ENCODE measurements at regions not wholly inside any gene's neighbourhood (a gene's known extent, or its start where the extent isn't known, plus 50 kb on each side); places are given as distances from the start of the nearest gene placed in this dataset.

DNA sequence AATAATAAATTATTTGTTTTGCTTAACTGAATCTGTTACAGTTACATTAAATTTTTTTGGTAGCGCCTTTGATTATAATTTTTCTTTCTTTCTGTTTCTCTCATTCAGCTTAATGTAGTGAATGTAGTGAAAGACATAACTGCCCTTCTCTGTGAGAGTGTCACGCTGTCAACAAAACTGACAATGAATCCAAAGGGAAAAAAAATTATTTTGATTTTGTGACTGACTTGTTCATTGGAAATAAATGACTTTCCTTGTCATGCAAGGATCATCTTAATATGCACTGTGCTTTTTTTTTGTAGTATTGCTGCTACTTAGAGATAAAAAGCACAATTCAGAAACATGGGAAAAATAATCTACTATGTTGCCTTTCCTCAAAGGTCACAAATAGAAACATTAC is 1196.4 kb downstream of the PCDH17 start:
- no peak overlapping the region for H3K27ac ChIP-seq (ENCODE audit: insufficient read depth, low read depth, low read length, poor library complexity, severe bottlenecking)
- no peak overlapping the region for H3K4me3 ChIP-seq (ENCODE audit: insufficient read depth, low read depth, low read length)
- no peaks in the 10 kb centered on the region for H3K4me1 ChIP-seq (ENCODE audit: control insufficient read depth, insufficient read depth, low read length)
- no peaks in the 10 kb centered on the region for H3K9me3 ChIP-seq (ENCODE audit: control insufficient read depth, low read length)
- H3K27me3 ChIP-seq (ENCODE audit: control insufficient read depth, insufficient read depth, low read length, poor library complexity, severe bottlenecking) = no peaks in the 10 kb centered on the region
- WGBS, 2 experiments = 100% methylated on average over 1 to 2 of the region's 2 CpGs
- no peaks in the 10 kb centered on the region for H3K36me3 ChIP-seq (ENCODE audit: control insufficient read depth, insufficient read depth, low read length)

DNA sequence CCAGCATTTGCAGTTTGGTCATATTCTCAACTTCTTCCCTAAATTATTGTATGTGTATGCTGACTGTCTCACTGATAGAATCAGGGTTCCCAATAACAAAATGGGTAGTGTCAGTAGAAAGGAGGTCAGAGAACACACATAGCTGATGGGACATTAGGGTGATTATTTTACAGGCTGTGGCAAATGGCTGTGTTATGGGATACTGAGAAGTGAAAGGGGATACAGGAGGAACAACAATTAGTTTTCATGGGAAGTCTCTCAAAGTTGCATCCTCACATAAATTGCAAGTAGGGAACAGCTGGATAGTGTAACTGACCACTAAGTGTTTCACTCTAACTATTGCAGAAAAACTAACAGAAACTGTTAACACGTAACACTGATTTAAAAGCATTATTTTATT is 1199.3 kb downstream of the PCDH17 start:
- Histone ChIP-seq H3K27ac (ENCODE audit: insufficient read depth, low read depth, low read length, poor library complexity, severe bottlenecking) (no peak overlapping the region), H3K27me3 (ENCODE audit: control insufficient read depth, insufficient read depth, low read length, poor library complexity, severe bottlenecking) (no peaks in the 10 kb centered on the region), H3K36me3 (ENCODE audit: control insufficient read depth, insufficient read depth, low read length) (no peaks in the 10 kb centered on the region), H3K9me3 (ENCODE audit: control insufficient read depth, low read length) (no peaks in the 10 kb centered on the region), H3K4me3 (ENCODE audit: insufficient read depth, low read depth, low read length) (no peak overlapping the region), H3K4me1 (ENCODE audit: control insufficient read depth, insufficient read depth, low read length) (no peaks in the 10 kb centered on the region)
- WGBS, 2 experiments = 50% methylated on average over 1 of the region's 1 CpG; no CpG with 5 or more reads in 1 of the 2 experiments

DNA sequence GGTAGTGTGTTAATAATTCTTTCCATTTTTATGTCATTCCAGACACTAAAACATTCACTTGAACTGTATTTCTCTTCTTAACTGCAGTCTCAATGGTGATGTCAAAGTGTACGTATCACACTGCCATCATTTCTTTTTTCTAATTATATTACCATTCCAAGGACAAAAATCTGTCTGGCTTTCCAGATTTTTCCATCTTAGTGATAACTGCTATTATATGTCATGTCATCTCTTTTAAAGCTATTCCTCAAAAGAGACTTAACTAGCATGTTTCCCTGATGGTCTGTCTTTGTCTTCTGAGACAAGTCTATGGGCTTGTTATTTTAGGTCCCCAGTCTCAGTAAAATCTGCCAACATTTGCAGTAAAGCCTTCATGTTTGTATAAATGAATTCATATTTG is 1207.1 kb downstream of the PCDH17 start:
- no peak overlapping the region for H3K4me3 ChIP-seq (ENCODE audit: insufficient read depth, low read depth, low read length)
- WGBS, 2 experiments = 95 to 96% methylated on average over 1 of the region's 1 CpG
- H3K27ac ChIP-seq (ENCODE audit: insufficient read depth, low read depth, low read length, poor library complexity, severe bottlenecking) = no peak overlapping the region
- H3K36me3 ChIP-seq (ENCODE audit: control insufficient read depth, insufficient read depth, low read length) = no peaks in the 10 kb centered on the region
- no peaks in the 10 kb centered on the region for H3K27me3 ChIP-seq (ENCODE audit: control insufficient read depth, insufficient read depth, low read length, poor library complexity, severe bottlenecking)
- no peaks in the 10 kb centered on the region for H3K4me1 ChIP-seq (ENCODE audit: control insufficient read depth, insufficient read depth, low read length)
- H3K9me3 ChIP-seq (ENCODE audit: control insufficient read depth, low read length) = no peaks in the 10 kb centered on the region

DNA sequence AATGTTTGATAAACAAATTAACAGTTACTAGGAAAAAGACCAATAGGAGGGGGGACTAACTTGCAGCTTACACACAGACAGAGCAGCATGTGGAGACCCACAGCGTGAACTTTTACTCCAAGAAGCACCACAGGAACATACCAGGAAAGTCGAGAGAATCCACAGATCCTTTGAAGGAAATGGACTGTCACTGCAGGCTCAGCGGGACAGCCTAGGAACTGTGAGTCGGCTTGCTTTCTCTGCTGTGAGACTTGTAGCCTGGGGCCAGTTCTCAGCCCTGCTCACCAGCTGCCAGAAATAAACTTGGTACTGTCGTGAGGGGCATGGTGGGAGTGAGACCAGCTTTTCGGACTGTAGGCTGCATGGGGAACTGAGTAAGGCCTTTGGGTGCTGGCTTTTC is 1211.5 kb downstream of the PCDH17 start:
- Histone ChIP-seq H3K4me3 (ENCODE audit: insufficient read depth, low read depth, low read length) (no peak overlapping the region), H3K27ac (ENCODE audit: insufficient read depth, low read depth, low read length, poor library complexity, severe bottlenecking) (no peak overlapping the region), H3K4me1 (ENCODE audit: control insufficient read depth, insufficient read depth, low read length) (no peaks in the 10 kb centered on the region), H3K27me3 (ENCODE audit: control insufficient read depth, insufficient read depth, low read length, poor library complexity, severe bottlenecking) (no peaks in the 10 kb centered on the region), H3K9me3 (ENCODE audit: control insufficient read depth, low read length) (peaks cover 2% of the 10 kb centered on the region), H3K36me3 (ENCODE audit: control insufficient read depth, insufficient read depth, low read length) (no peaks in the 10 kb centered on the region)
- WGBS, 2 experiments = 82 to 84% methylated on average over 6 of the region's 6 CpGs

DNA sequence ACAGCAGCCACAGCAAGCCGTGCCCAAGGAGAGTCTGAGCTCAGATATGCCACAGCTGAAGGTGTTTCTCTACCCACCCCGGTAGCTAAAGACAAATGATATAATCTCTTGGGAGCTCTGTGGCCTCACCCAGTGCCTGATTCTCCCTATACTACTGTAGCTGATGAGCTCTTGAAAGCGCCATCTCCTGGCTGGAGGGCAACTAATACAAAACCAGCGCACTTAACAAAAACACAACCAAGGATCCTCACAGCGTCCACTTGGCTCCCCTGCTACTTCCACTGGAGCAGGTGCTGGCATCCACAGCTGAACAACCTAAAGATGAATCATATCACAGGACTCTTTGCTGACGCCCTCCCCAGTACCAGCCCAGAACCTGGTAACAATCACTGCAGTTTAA is 1212.0 kb downstream of the PCDH17 start:
- no peak overlapping the region for H3K27ac ChIP-seq (ENCODE audit: insufficient read depth, low read depth, low read length, poor library complexity, severe bottlenecking)
- no peak overlapping the region for H3K4me3 ChIP-seq (ENCODE audit: insufficient read depth, low read depth, low read length)
- H3K9me3 ChIP-seq (ENCODE audit: control insufficient read depth, low read length) = peaks cover 2% of the 10 kb centered on the region
- no peaks in the 10 kb centered on the region for H3K36me3 ChIP-seq (ENCODE audit: control insufficient read depth, insufficient read depth, low read length)
- 89 to 92% methylated on average over 6 of the region's 6 CpGs for WGBS, 2 experiments
- no peaks in the 10 kb centered on the region for H3K27me3 ChIP-seq (ENCODE audit: control insufficient read depth, insufficient read depth, low read length, poor library complexity, severe bottlenecking)
- H3K4me1 ChIP-seq (ENCODE audit: control insufficient read depth, insufficient read depth, low read length) = no peaks in the 10 kb centered on the region

DNA sequence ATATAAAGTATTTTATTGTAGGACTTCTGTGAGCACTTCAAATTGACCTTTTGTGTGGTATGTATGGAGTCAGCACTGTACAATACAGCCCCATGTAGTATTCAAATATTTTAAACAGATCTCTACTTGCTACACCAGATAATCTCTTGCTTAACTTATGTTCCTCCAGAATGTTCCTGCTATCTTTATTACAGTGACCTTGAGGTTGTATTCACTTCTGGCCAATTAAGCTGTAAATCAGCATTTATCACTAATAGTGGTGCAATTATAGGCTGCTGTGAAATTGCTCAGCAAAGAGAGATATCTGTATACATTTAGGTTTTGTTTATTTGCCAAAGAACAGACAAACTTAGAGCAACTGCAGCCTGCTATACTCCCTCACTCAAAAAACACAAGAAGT is 1218.6 kb downstream of the PCDH17 start:
- no peaks in the 10 kb centered on the region for H3K27me3 ChIP-seq (ENCODE audit: control insufficient read depth, insufficient read depth, low read length, poor library complexity, severe bottlenecking)

DNA sequence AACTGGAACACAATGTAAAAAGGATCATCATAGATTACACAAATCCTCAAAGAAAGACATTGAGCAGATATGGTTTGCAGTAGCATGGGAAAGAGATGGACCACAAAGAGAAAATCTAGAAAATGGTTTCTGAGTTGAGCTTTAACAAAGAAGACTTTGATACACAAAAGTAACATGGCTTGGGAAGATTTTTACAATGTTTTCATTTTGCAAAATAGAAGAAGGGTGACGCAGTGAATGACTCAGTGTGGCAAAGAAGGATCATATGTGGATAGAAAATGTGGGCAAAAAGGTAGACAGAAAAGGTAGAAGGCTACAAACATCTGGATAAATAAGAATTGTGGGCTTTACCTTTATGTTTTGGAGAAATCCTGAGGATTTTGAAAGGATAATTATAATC is 1220.5 kb downstream of the PCDH17 start:
- no peaks in the 10 kb centered on the region for H3K9me3 ChIP-seq (ENCODE audit: control insufficient read depth, low read length)
- no peak overlapping the region for H3K4me3 ChIP-seq (ENCODE audit: insufficient read depth, low read depth, low read length)
- no peaks in the 10 kb centered on the region for H3K4me1 ChIP-seq (ENCODE audit: control insufficient read depth, insufficient read depth, low read length)
- 45 to 59% methylated on average over 1 of the region's 1 CpG for WGBS, 2 experiments
- no peaks in the 10 kb centered on the region for H3K36me3 ChIP-seq (ENCODE audit: control insufficient read depth, insufficient read depth, low read length)
- H3K27ac ChIP-seq (ENCODE audit: insufficient read depth, low read depth, low read length, poor library complexity, severe bottlenecking) = no peak overlapping the region
- no peaks in the 10 kb centered on the region for H3K27me3 ChIP-seq (ENCODE audit: control insufficient read depth, insufficient read depth, low read length, poor library complexity, severe bottlenecking)

More for the DNA sequence above, 1218.6 kb downstream of the PCDH17 start:
- Histone ChIP-seq H3K9me3 (ENCODE audit: control insufficient read depth, low read length) (no peaks in the 10 kb centered on the region), H3K27ac (ENCODE audit: insufficient read depth, low read depth, low read length, poor library complexity, severe bottlenecking) (no peak overlapping the region), H3K36me3 (ENCODE audit: control insufficient read depth, insufficient read depth, low read length) (no peaks in the 10 kb centered on the region), H3K4me3 (ENCODE audit: insufficient read depth, low read depth, low read length) (no peak overlapping the region), H3K4me1 (ENCODE audit: control insufficient read depth, insufficient read depth, low read length) (no peaks in the 10 kb centered on the region)

DNA sequence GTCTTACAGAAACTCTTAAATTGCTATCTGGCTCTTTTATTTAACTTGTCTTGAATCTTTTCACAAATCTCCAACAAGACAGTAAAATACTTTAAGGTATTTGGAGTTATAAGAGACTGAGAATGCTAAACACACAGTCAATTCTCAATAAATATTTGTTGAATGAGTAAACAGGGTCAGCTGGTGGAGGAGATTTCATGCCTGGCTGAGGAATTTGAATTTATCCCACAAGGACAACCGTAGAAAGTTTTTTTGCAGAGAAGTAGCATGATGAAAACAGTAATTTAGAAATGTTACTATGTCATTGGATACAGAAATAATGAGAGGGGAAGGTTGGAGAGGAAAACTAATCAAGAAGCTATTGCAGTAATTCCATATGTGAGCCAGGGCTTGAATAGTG is 1223.7 kb downstream of the PCDH17 start:
- no peaks in the 10 kb centered on the region for H3K4me1 ChIP-seq (ENCODE audit: control insufficient read depth, insufficient read depth, low read length)
- H3K36me3 ChIP-seq (ENCODE audit: control insufficient read depth, insufficient read depth, low read length) = no peaks in the 10 kb centered on the region
- H3K27me3 ChIP-seq (ENCODE audit: control insufficient read depth, insufficient read depth, low read length, poor library complexity, severe bottlenecking) = no peaks in the 10 kb centered on the region
- H3K9me3 ChIP-seq (ENCODE audit: control insufficient read depth, low read length) = no peaks in the 10 kb centered on the region
- 94 to 95% methylated on average over 1 of the region's 1 CpG for WGBS, 2 experiments
- H3K4me3 ChIP-seq (ENCODE audit: insufficient read depth, low read depth, low read length) = no peak overlapping the region
- no peak overlapping the region for H3K27ac ChIP-seq (ENCODE audit: insufficient read depth, low read depth, low read length, poor library complexity, severe bottlenecking)

DNA sequence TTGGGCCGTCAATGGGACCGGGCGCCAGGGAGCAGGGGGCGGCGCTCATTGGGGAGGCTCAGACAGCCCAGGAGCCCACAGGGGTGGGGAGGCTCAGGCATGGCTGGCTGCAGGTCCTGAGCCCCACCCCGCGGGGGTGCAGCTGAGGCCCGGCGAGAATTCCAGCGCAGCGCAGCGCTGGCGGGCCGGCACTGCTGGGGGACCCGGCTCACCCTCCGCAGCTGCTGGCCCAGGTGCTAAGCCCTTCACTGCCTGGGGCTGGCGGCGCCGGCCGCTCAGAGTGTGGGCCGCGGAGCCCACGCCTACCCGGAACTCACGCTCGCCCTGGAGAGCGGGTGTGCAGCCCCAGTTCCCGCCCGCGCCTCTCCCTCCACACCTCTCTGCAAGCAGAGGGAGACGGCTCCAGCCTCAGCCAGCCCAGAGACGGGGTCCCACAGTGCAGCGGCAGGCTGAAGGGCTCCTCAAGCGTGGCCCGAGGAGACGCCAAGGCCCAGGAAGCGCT is 1227.4 kb downstream of the PCDH17 start:
- Histone ChIP-seq H3K9me3 (ENCODE audit: control insufficient read depth, low read length) (no peaks in the 10 kb centered on the region), H3K27me3 (ENCODE audit: control insufficient read depth, insufficient read depth, low read length, poor library complexity, severe bottlenecking) (no peaks in the 10 kb centered on the region), H3K36me3 (ENCODE audit: control insufficient read depth, insufficient read depth, low read length) (no peaks in the 10 kb centered on the region), H3K4me3 (ENCODE audit: insufficient read depth, low read depth, low read length) (no peak overlapping the region), H3K4me1 (ENCODE audit: control insufficient read depth, insufficient read depth, low read length) (no peaks in the 10 kb centered on the region), H3K27ac (ENCODE audit: insufficient read depth, low read depth, low read length, poor library complexity, severe bottlenecking) (no peak overlapping the region)
- 94 to 95% methylated on average over 37 of the region's 37 CpGs for WGBS, 2 experiments

DNA sequence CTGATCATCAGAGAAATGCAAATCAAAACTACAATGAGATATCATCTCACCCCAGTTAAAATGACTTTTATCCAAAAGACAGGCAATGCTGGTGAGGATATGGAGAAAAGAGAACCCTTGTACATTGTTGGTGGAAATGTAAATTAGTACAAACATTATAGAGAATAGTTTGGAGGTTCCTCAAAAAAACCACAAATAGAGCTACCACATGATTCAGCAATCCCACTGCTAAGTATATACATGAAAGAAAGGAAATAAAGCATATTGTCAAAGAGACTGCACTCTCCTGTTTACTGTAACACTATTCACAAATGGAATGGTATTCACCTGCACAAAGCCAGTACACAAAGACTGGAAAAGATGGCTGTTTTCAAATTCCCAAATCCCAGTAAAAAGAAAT is 1233.7 kb downstream of the PCDH17 start:
- Histone ChIP-seq H3K36me3 (ENCODE audit: control insufficient read depth, insufficient read depth, low read length) (no peaks in the 10 kb centered on the region), H3K27me3 (ENCODE audit: control insufficient read depth, insufficient read depth, low read length, poor library complexity, severe bottlenecking) (no peaks in the 10 kb centered on the region), H3K4me3 (ENCODE audit: insufficient read depth, low read depth, low read length) (no peak overlapping the region), H3K9me3 (ENCODE audit: control insufficient read depth, low read length) (no peaks in the 10 kb centered on the region), H3K27ac (ENCODE audit: insufficient read depth, low read depth, low read length, poor library complexity, severe bottlenecking) (no peak overlapping the region), H3K4me1 (ENCODE audit: control insufficient read depth, insufficient read depth, low read length) (no peaks in the 10 kb centered on the region)

DNA sequence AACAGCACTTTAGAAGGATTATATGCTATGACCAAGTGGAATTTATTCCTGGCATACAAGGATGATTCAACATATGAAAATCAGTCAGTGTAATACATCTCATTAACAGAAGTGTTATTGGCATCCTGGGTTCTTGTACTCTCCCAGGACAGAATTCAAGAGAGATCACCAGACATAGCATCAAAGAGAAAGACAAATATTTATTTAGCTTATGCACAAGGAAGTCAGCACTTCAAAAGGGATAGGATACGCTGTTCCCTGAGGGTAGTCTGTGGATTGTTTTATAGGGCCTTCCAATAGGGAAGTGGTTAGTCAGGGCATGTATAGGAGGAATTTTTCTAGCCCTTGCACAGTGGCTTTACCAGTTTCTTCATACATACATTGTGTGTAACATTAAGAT is 1238.0 kb downstream of the PCDH17 start:
- H3K27me3 ChIP-seq (ENCODE audit: control insufficient read depth, insufficient read depth, low read length, poor library complexity, severe bottlenecking) = no peaks in the 10 kb centered on the region
- H3K36me3 ChIP-seq (ENCODE audit: control insufficient read depth, insufficient read depth, low read length) = no peaks in the 10 kb centered on the region
- no peaks in the 10 kb centered on the region for H3K4me1 ChIP-seq (ENCODE audit: control insufficient read depth, insufficient read depth, low read length)
- 92 to 95% methylated on average over 1 of the region's 1 CpG for WGBS, 2 experiments
- no peak overlapping the region for H3K27ac ChIP-seq (ENCODE audit: insufficient read depth, low read depth, low read length, poor library complexity, severe bottlenecking)
- H3K9me3 ChIP-seq (ENCODE audit: control insufficient read depth, low read length) = no peaks in the 10 kb centered on the region
- H3K4me3 ChIP-seq (ENCODE audit: insufficient read depth, low read depth, low read length) = no peak overlapping the region

Data from ectodermal cell (in vitro differentiated cells).